H9 (cell line): ENCODE measurements at regions not wholly inside any gene's neighbourhood (a gene's known extent, or its start where the extent isn't known, plus 50 kb on each side); places are given as distances from the start of the nearest gene placed in this dataset.

Experiments used
- DNase-seq: peaks from one replicate; pipeline ENCODE4 v3.0.0-alpha.2; 2017
- H2AFZ ChIP-seq: one replicate; pipeline ENCODE4 v1.6.1; 2013; ENCODE audit warnings: mild to moderate bottlenecking, low read length, control low read depth, moderate library complexity
- H2AK5ac ChIP-seq: 2 replicates; pipeline ENCODE4 v1.6.1; 2013; ENCODE audit warnings: low read length, control low read depth, mixed read lengths; ENCODE audit not compliant: insufficient read length
- H2BK120ac ChIP-seq: one replicate; pipeline ENCODE4 v1.6.1; 2013; ENCODE audit warnings: low read depth, mild to moderate bottlenecking, low read length, control low read depth, inconsistent platforms; ENCODE audit not compliant: poor library complexity, severe bottlenecking
- H2BK12ac ChIP-seq: 2 replicates; pipeline ENCODE4 v1.6.1; 2013; ENCODE audit warnings: low read length, control low read depth, mixed read lengths, low read depth; ENCODE audit not compliant: insufficient read length
- H2BK15ac ChIP-seq: 2 replicates; pipeline ENCODE4 v1.6.1; 2013; ENCODE audit warnings: low read depth, low read length, control low read depth
- H2BK20ac ChIP-seq: one replicate; pipeline ENCODE4 v1.6.1; 2013; ENCODE audit warnings: low read depth, mild to moderate bottlenecking, low read length, control low read depth, inconsistent platforms; ENCODE audit not compliant: poor library complexity, severe bottlenecking
- H2BK5ac ChIP-seq: 2 replicates; pipeline ENCODE4 v1.6.1; 2013; ENCODE audit warnings: low read length, control low read depth, mixed read lengths; ENCODE audit not compliant: insufficient read length
- H3K14ac ChIP-seq: 2 replicates; pipeline ENCODE4 v1.6.1; 2013; ENCODE audit warnings: low read length, control low read depth; ENCODE audit not compliant: insufficient read depth
- H3K18ac ChIP-seq: 2 replicates; pipeline ENCODE4 v1.6.1; 2013; ENCODE audit warnings: low read depth, mild to moderate bottlenecking, mixed read lengths, low read length, control low read depth; ENCODE audit not compliant: insufficient read length
- H3K23ac ChIP-seq: 2 replicates; pipeline ENCODE4 v1.6.1; 2013; ENCODE audit warnings: low read length, control low read depth, mixed read lengths, low read depth; ENCODE audit not compliant: insufficient read length
- H3K23me2 ChIP-seq: 2 replicates; pipeline ENCODE4 v1.6.1; 2013; ENCODE audit warnings: low read depth, mild to moderate bottlenecking, mixed read lengths, low read length, control low read depth; ENCODE audit not compliant: insufficient read length, poor library complexity, severe bottlenecking
- H3K27ac ChIP-seq: 2 replicates; pipeline ENCODE4 v1.5.1; 2013; ENCODE audit warnings: low read length, control low read depth, mixed read lengths, low read depth; ENCODE audit not compliant: insufficient read length
- H3K27me3 ChIP-seq: 2 replicates; pipeline ENCODE4 v1.6.1; 2013; ENCODE audit warnings: low read length, control low read depth, inconsistent platforms; ENCODE audit not compliant: insufficient read depth
- H3K4ac ChIP-seq: 2 replicates; pipeline ENCODE4 v1.6.1; 2013; ENCODE audit warnings: low read depth, mild to moderate bottlenecking, control low read depth, inconsistent platforms, low read length, moderate library complexity
- H3K4me1 ChIP-seq: 2 replicates; pipeline ENCODE4 v1.6.1; 2013; ENCODE audit warnings: low read length, control low read depth, inconsistent platforms; ENCODE audit not compliant: insufficient read depth
- H3K4me2 ChIP-seq: 2 replicates; pipeline ENCODE4 v1.6.1; 2013; ENCODE audit warnings: low read length, control low read depth, mixed read lengths; ENCODE audit not compliant: insufficient read length, insufficient read depth
- H3K56ac ChIP-seq: 2 replicates; pipeline ENCODE4 v1.6.1; 2013; ENCODE audit warnings: low read depth, mild to moderate bottlenecking, mixed read lengths, low read length, control low read depth; ENCODE audit not compliant: insufficient read length
- H3K79me1 ChIP-seq: 2 replicates; pipeline ENCODE4 v1.6.1; 2013; ENCODE audit warnings: low read depth, mild to moderate bottlenecking, moderate library complexity, low read length, control low read depth, inconsistent platforms; ENCODE audit not compliant: insufficient read depth, poor library complexity, severe bottlenecking
- H3K79me2 ChIP-seq: 2 replicates; pipeline ENCODE4 v1.6.1; 2013; ENCODE audit warnings: low read length, control low read depth, inconsistent platforms; ENCODE audit not compliant: insufficient read depth
- H3K9ac ChIP-seq: 2 replicates; pipeline ENCODE4 v1.6.1; 2013; ENCODE audit warnings: low read length, control low read depth, mixed read lengths; ENCODE audit not compliant: insufficient read length; ENCODE audit errors: extremely low read depth
- H3K9me3 ChIP-seq: one replicate; pipeline ENCODE4 v1.6.1; 2013; ENCODE audit warnings: low read depth, low read length, inconsistent platforms; ENCODE audit not compliant: control insufficient read depth
- H3T11ph ChIP-seq: one replicate; pipeline ENCODE4 v1.6.1; 2013; ENCODE audit warnings: mild to moderate bottlenecking, low read length, control low read depth, inconsistent platforms
- H4K20me1 ChIP-seq: one replicate; pipeline ENCODE4 v1.6.1; 2013; ENCODE audit not compliant: control insufficient read depth, insufficient read length, insufficient read depth
- H4K5ac ChIP-seq: 2 replicates; pipeline ENCODE4 v1.6.1; 2013; ENCODE audit warnings: low read depth, mild to moderate bottlenecking, mixed read lengths, low read length, control low read depth; ENCODE audit not compliant: insufficient read length
- H4K8ac ChIP-seq: replicated peaks from 2 replicates; pipeline ENCODE4 v1.6.1; 2013; ENCODE audit warnings: low read length, control low read depth, mixed read lengths, low read depth; ENCODE audit not compliant: insufficient read length
- H4K91ac ChIP-seq: 2 replicates; pipeline ENCODE4 v1.6.1; 2013; ENCODE audit warnings: low read depth, mild to moderate bottlenecking, moderate library complexity, mixed read lengths, low read length, control low read depth; ENCODE audit not compliant: insufficient read length
- H3K27ac Mint-ChIP-seq, 3 experiments: 2 replicates in 2 of 3; 3 replicates in 1 of 3; pipeline ENCODE4 v1.8.0; 2020 to 2021; ENCODE audit warnings: mixed read lengths in 3 of 3, mild to moderate bottlenecking in 1 of 3, moderate library complexity in 1 of 3
- H3K27me3 Mint-ChIP-seq: 2 replicates; pipeline ENCODE4 v1.8.0; 2021; ENCODE audit warnings: low read depth, mild to moderate bottlenecking, moderate library complexity, mixed read lengths
- H3K36me3 Mint-ChIP-seq, 3 experiments: 2 replicates in 2 of 3; 3 replicates in 1 of 3; pipeline ENCODE4 v1.8.0; 2020 to 2021; ENCODE audit warnings: low read depth in 3 of 3, mixed read lengths in 3 of 3; ENCODE audit not compliant: insufficient read depth in 1 of 3
- H3K4me1 Mint-ChIP-seq, 2 experiments: 2 replicates each; pipeline ENCODE4 v1.8.0; 2020; ENCODE audit warnings: mixed read lengths in 2 of 2
- H3K4me3 Mint-ChIP-seq, 2 experiments: 2 replicates in 1 of 2; 3 replicates in 1 of 2; pipeline ENCODE4 v1.8.0; 2020 to 2021; ENCODE audit warnings: mild to moderate bottlenecking in 2 of 2, mixed read lengths in 2 of 2, moderate library complexity in 1 of 2
- H3K9me3 Mint-ChIP-seq, 2 experiments: 2 replicates in 1 of 2; 3 replicates in 1 of 2; pipeline ENCODE4 v1.8.0; 2020; ENCODE audit warnings: mild to moderate bottlenecking in 2 of 2, mixed read lengths in 2 of 2, moderate library complexity in 1 of 2
- WGBS: extraction: QIAGEN DNeasy Blood & Tissue Kit; methylation state at CpG from one replicate; pipeline ENCODE4 v1.1.7; 2013; ENCODE audit warnings: missing lambda C conversion rate, low lambda C conversion rate, mixed read lengths; ENCODE audit not compliant: insufficient read length; ENCODE audit errors: extremely low coverage; 5-methylcytosine and 5-hydroxymethylcytosine counted together
- TF ChIP-seq, protein P1 (sequence below): fragments of 200-600 bp; sonication (generic); conservative IDR thresholded peaks from 3 replicates; pipeline ENCODE4 v1.8.0; 2021; ENCODE audit warnings: antibody characterized with exemption, mild to moderate bottlenecking

GRCh38 chr14:61153431-61153830 is 127.7 kb downstream of the TMEM30B start:
- no peak overlapping the region for H2AFZ ChIP-seq
- H3K56ac ChIP-seq = no peak overlapping the region
- Mint-ChIP-seq H3K36me3 (peaks cover 0 to 3% (median 0%) of the 10 kb centered on the region in 3 experiments; a peak in 1 of 7 replicates), H3K9me3 (peaks cover 0 to 3% of the 10 kb centered on the region in 2 experiments; a peak in 1 of 5 replicates), H3K4me1 (peaks cover 16 to 25% of the 10 kb centered on the region in 2 experiments), H3K27ac (peak overlapping the region in 2 of 3 experiments; percentile 11 to 69; a peak in 2 of 7 replicates), H3K4me3 (no peak overlapping the region), H3K27me3 (no peaks in the 10 kb centered on the region; the same call in 1 of the 2 replicates)
- H2BK5ac ChIP-seq = no peak overlapping the region
- no peak overlapping the region for H3K23ac ChIP-seq
- no peak for DNase-seq
- no peak overlapping the region for H2BK20ac ChIP-seq
- H3K27ac ChIP-seq = no peak overlapping the region
- TF ChIP-seq, protein P1, sequence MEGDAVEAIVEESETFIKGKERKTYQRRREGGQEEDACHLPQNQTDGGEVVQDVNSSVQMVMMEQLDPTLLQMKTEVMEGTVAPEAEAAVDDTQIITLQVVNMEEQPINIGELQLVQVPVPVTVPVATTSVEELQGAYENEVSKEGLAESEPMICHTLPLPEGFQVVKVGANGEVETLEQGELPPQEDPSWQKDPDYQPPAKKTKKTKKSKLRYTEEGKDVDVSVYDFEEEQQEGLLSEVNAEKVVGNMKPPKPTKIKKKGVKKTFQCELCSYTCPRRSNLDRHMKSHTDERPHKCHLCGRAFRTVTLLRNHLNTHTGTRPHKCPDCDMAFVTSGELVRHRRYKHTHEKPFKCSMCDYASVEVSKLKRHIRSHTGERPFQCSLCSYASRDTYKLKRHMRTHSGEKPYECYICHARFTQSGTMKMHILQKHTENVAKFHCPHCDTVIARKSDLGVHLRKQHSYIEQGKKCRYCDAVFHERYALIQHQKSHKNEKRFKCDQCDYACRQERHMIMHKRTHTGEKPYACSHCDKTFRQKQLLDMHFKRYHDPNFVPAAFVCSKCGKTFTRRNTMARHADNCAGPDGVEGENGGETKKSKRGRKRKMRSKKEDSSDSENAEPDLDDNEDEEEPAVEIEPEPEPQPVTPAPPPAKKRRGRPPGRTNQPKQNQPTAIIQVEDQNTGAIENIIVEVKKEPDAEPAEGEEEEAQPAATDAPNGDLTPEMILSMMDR = no peak
- H4K91ac ChIP-seq = no peak overlapping the region
- H3K79me1 ChIP-seq = no peaks in the 10 kb centered on the region
- no CpG with 5 or more reads among the region's 3 CpGs for WGBS
- no peak overlapping the region for H4K5ac ChIP-seq
- no peak overlapping the region for H3K18ac ChIP-seq
- no peak overlapping the region for H3K4me2 ChIP-seq
- H4K20me1 ChIP-seq = no peaks in the 10 kb centered on the region
- H3T11ph ChIP-seq = no peak overlapping the region
- H4K8ac ChIP-seq = no peak overlapping the region
- H3K4me1 ChIP-seq = peaks cover 13% of the 10 kb centered on the region
- no peaks in the 10 kb centered on the region for H3K9me3 ChIP-seq
- H2AK5ac ChIP-seq = no peak overlapping the region
- H3K27me3 ChIP-seq = no peaks in the 10 kb centered on the region
- no peak overlapping the region for H3K9ac ChIP-seq
- H3K79me2 ChIP-seq = no peaks in the 10 kb centered on the region
- H3K14ac ChIP-seq = no peak overlapping the region
- H2BK120ac ChIP-seq = no peak overlapping the region
- H3K23me2 ChIP-seq = no peaks in the 10 kb centered on the region
- no peak overlapping the region for H3K4ac ChIP-seq
- H2BK15ac ChIP-seq = no peak overlapping the region
- no peak overlapping the region for H2BK12ac ChIP-seq
